Endodermal cell (in vitro differentiated cells): ENCODE measurements at regions not wholly inside any gene's neighbourhood (a gene's known extent, or its start where the extent isn't known, plus 50 kb on each side); places are given as distances from the start of the nearest gene placed in this dataset.

ENCODE experiments used
- DNase-seq: peaks from one replicate; pipeline ENCODE4 v3.0.0-alpha.2; 2017
- H3K27ac ChIP-seq: 2 replicates; pipeline ENCODE4 v1.5.1; 2013; ENCODE audit warnings: mild to moderate bottlenecking, low read depth, low read length, moderate library complexity
- H3K27me3 ChIP-seq: 2 replicates; pipeline ENCODE4 v1.6.1; 2013; ENCODE audit warnings: mild to moderate bottlenecking, low read length, moderate library complexity; ENCODE audit not compliant: insufficient read depth, control insufficient read depth, poor library complexity, severe bottlenecking
- H3K36me3 ChIP-seq: 2 replicates; pipeline ENCODE4 v1.7.0; 2013; ENCODE audit warnings: mild to moderate bottlenecking, low read length, moderate library complexity; ENCODE audit not compliant: control insufficient read depth, insufficient read depth
- H3K4me1 ChIP-seq: one replicate; pipeline ENCODE4 v1.7.0; 2013; ENCODE audit warnings: low read length; ENCODE audit not compliant: control insufficient read depth, insufficient read depth
- H3K4me3 ChIP-seq: 2 replicates; pipeline ENCODE4 v1.5.1; 2013; ENCODE audit warnings: mild to moderate bottlenecking, low read length, moderate library complexity
- H3K9ac ChIP-seq: 2 replicates; pipeline ENCODE4 v1.6.1; 2013; ENCODE audit warnings: mild to moderate bottlenecking, low read length, moderate library complexity; ENCODE audit not compliant: poor library complexity, severe bottlenecking; ENCODE audit errors: extremely low read depth
- H3K9me3 ChIP-seq: 2 replicates; pipeline ENCODE4 v1.6.1; 2013; ENCODE audit warnings: mild to moderate bottlenecking, low read length, moderate library complexity; ENCODE audit not compliant: control insufficient read depth
- H3K27ac Mint-ChIP-seq: 2 replicates; pipeline ENCODE4 v1.8.0; 2020; ENCODE audit warnings: mixed read lengths
- H3K27me3 Mint-ChIP-seq: 2 replicates; pipeline ENCODE4 v1.8.0; 2021; ENCODE audit warnings: mild to moderate bottlenecking, mixed read lengths; ENCODE audit not compliant: insufficient read depth
- H3K36me3 Mint-ChIP-seq: 2 replicates; pipeline ENCODE4 v1.8.0; 2020; ENCODE audit warnings: low read depth, mixed read lengths
- H3K4me1 Mint-ChIP-seq: 2 replicates; pipeline ENCODE4 v1.8.0; 2020; ENCODE audit warnings: mixed read lengths
- H3K4me3 Mint-ChIP-seq: 2 replicates; pipeline ENCODE4 v1.8.0; 2020; ENCODE audit warnings: mild to moderate bottlenecking, moderate library complexity, mixed read lengths
- H3K9me3 Mint-ChIP-seq: 2 replicates; pipeline ENCODE4 v1.8.0; 2020; ENCODE audit warnings: mild to moderate bottlenecking, mixed read lengths
- WGBS, 2 experiments: methylation state at CpG; one replicate each; pipeline versions ENCODE4 v1.1.5 to v1.1.7; 2013; ENCODE audit warnings: missing lambda C conversion rate in 2 of 2, mixed read lengths in 1 of 2; ENCODE audit not compliant: insufficient coverage in 1 of 2, insufficient read length in 1 of 2; 5-methylcytosine and 5-hydroxymethylcytosine counted together
- TF ChIP-seq, protein P1 (sequence below): fragments of 200-600 bp; sonication (generic); conservative IDR thresholded peaks from 2 replicates; pipeline ENCODE4 v1.5.0; 2021; ENCODE audit warnings: antibody characterized with exemption, mild to moderate bottlenecking

GRCh38 chr13:74193391-74193790 is 59.2 kb upstream of the KLF12 start:
- no peaks in the 10 kb centered on the region for H3K4me1 ChIP-seq
- no peaks in the 10 kb centered on the region for H3K36me3 ChIP-seq
- Mint-ChIP-seq H3K4me3 (no peak overlapping the region), H3K4me1 (peaks cover 4% of the 10 kb centered on the region), H3K27me3 (no peaks in the 10 kb centered on the region), H3K27ac (no peak overlapping the region), H3K36me3 (no peaks in the 10 kb centered on the region), H3K9me3 (no peaks in the 10 kb centered on the region)
- H3K27ac ChIP-seq: no peak overlapping the region
- no peaks in the 10 kb centered on the region for H3K9me3 ChIP-seq
- TF ChIP-seq, protein P1, sequence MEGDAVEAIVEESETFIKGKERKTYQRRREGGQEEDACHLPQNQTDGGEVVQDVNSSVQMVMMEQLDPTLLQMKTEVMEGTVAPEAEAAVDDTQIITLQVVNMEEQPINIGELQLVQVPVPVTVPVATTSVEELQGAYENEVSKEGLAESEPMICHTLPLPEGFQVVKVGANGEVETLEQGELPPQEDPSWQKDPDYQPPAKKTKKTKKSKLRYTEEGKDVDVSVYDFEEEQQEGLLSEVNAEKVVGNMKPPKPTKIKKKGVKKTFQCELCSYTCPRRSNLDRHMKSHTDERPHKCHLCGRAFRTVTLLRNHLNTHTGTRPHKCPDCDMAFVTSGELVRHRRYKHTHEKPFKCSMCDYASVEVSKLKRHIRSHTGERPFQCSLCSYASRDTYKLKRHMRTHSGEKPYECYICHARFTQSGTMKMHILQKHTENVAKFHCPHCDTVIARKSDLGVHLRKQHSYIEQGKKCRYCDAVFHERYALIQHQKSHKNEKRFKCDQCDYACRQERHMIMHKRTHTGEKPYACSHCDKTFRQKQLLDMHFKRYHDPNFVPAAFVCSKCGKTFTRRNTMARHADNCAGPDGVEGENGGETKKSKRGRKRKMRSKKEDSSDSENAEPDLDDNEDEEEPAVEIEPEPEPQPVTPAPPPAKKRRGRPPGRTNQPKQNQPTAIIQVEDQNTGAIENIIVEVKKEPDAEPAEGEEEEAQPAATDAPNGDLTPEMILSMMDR: no peak
- 89 to 100% methylated on average over 1 of the region's 1 CpG for WGBS, 2 experiments
- H3K27me3 ChIP-seq: no peaks in the 10 kb centered on the region
- H3K9ac ChIP-seq: no peak overlapping the region
- no peak overlapping the region for H3K4me3 ChIP-seq
- no peak for DNase-seq

GRCh38 chr13:74191410-74191809 is 57.2 kb upstream of the KLF12 start:
- TF ChIP-seq, protein P1: no peak
- Histone ChIP-seq H3K4me3 (no peak overlapping the region), H3K4me1 (no peaks in the 10 kb centered on the region), H3K9me3 (no peaks in the 10 kb centered on the region), H3K36me3 (no peaks in the 10 kb centered on the region), H3K27me3 (no peaks in the 10 kb centered on the region), H3K9ac (no peak overlapping the region), H3K27ac (no peak overlapping the region)
- no peak for DNase-seq
- Mint-ChIP-seq H3K4me1 (peaks cover 4% of the 10 kb centered on the region), H3K36me3 (no peaks in the 10 kb centered on the region), H3K27me3 (no peaks in the 10 kb centered on the region), H3K9me3 (no peaks in the 10 kb centered on the region), H3K4me3 (no peak overlapping the region), H3K27ac (no peak overlapping the region)
- WGBS, 2 experiments: 86 to 89% methylated on average over 3 of the region's 3 CpGs

DNA sequence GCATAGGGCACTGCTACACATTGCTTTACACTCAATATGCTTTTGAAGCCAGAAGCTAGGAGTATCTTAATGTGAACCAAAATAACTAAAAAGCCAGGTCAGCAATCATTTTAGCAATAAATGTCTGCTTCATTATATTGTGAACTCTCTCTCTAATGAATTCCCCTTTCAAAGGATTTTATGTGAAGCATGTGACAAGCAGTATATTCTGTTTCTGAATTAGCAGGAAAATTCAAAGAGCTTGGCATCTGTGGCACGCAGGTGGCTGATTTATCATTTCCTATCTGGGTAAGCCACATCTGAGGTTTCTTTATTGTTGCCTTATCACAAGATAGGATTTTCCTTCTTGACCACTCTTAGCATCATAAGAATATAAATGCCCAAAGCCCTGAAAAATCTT is 56.8 kb upstream of the KLF12 start:
- H3K27ac Mint-ChIP-seq: no peak overlapping the region
- no peak for DNase-seq

More for the DNA sequence above, 56.8 kb upstream of the KLF12 start:
- Mint-ChIP-seq H3K36me3 (no peaks in the 10 kb centered on the region), H3K4me1 (peaks cover 4% of the 10 kb centered on the region), H3K4me3 (no peak overlapping the region), H3K27me3 (no peaks in the 10 kb centered on the region), H3K9me3 (no peaks in the 10 kb centered on the region)
- Histone ChIP-seq H3K4me1 (no peaks in the 10 kb centered on the region), H3K9me3 (no peaks in the 10 kb centered on the region), H3K36me3 (no peaks in the 10 kb centered on the region), H3K4me3 (no peak overlapping the region), H3K27me3 (no peaks in the 10 kb centered on the region), H3K27ac (no peak overlapping the region), H3K9ac (no peak overlapping the region)
- TF ChIP-seq, protein P1: no peak
- 91% methylated on average over 1 of the region's 1 CpG; no CpG with 5 or more reads in 1 of the 2 experiments for WGBS, 2 experiments
